ENCODE measurements at regions not wholly inside any gene's neighbourhood (a gene's known extent, or its start where the extent isn't known, plus 50 kb on each side); places are given as distances from the start of the nearest gene placed in this dataset.

DNA sequence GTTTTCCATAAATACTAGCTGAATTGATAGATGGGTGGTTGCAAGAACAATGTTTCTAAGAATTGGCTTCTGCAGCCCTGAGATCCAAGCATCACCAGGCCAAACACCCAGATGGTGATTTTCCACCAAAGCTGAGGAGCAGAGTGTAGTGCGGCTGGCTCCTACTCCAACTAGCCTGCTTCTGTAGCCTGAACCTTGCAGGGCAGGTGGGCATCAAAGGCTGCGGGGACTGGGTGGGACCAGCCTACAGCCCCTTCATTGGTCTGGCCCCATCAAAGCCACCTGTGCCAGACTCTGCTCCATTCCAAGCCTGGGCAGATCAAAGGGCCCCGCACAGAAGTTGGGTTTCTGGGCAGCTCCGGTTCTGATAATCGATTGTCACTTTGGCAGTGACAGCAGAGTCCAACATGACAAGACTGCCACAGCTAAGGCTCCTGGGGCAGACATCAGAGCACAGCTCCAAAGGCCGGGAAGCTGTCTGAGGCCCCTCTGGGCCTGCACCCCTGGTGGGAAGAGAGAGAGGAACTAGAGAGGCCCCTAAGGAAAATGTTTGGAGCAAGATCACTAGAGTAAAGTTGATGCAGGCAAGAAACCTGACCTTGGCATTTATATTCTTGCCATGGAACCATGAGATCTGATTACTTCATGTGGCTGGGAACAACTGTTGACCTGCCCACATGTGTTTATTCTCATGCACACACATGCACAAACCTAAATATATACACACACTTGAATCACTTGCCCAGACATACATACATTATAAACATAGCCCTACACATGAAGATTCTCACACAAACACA is 582.9 kb downstream of the INSC start:
- no peak for DNase-seq (ENCODE audit: low read depth)

DNA sequence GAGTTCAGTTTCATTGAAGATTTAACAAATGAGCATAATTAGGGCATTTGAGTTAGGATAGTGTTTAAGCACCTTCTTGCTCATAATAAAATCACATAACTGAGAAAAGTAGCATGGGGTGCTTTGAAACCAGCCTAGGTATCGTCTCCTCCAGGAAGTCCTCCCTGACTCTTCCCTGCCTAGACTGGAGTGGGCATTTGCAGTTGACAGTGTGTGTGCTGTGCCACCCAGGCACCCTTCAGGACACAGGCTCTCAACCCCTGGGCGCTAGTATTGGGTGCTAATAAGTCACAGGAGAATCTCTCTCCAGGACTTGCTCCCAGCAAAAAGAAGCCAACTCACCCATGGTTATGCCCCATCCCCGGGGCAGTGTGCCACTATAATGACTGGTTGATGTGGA is 584.1 kb downstream of the INSC start:
- no peak for DNase-seq (ENCODE audit: low read depth)

DNA sequence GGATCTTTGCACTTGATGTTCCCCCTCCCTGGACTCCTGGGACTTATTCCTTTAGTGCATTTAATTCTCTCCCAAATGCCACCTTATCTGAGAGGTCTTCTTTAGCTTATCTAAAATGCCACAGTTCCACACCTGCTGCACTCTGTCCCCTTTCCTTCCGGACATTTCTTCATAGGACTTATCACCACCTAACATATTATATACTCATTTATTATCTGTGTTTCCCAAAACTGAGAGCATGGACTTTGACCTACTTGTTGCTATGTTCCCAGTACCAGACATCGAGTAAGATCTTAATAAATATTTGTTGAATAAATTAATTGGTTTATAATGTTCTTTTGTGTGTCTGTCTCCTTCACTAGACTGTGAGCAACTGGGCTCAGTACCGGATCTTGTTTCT is 585.3 kb downstream of the INSC start:
- DNase-seq (ENCODE audit: low read depth): no peak

DNA sequence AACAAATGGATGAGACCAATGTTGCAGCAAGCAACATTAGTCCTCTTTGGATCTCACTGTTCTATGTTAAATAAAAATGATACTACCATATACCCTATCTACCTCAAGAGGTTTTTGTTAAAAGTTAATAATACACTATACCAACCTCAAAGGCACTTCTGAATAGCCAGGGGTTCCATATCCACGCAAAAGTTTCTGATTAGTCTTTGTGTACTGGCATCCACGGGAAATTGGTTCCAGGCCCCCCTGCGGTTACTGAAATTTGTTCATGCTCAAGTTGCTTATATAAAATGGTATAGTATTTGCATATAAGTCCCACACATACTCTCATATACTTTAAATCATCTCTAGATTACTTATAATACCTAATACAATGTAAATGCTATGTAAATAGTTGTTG is 585.7 kb downstream of the INSC start:
- DNase-seq (ENCODE audit: low read depth): no peak

DNA sequence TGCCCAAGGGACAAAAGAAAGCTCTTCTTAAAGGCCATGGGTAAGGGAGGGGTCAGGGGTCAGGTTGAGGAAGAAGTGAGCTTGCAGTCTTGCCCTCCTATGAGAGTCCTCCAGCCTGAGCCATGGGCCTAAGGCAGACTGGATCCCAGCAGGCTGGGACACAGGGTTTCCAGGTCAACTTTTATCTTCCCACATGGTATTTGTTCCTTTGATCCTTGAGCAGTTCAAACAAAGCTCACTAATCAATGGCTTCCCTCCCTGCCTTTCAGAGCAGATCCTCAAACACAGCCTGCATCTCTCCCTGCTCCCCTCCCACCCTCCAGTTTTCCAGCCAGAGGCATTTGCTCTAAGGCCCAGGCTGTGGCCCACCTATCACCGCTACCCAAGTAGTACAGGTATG is 589.3 kb downstream of the INSC start:
- DNase-seq (ENCODE audit: low read depth): no peak

DNA sequence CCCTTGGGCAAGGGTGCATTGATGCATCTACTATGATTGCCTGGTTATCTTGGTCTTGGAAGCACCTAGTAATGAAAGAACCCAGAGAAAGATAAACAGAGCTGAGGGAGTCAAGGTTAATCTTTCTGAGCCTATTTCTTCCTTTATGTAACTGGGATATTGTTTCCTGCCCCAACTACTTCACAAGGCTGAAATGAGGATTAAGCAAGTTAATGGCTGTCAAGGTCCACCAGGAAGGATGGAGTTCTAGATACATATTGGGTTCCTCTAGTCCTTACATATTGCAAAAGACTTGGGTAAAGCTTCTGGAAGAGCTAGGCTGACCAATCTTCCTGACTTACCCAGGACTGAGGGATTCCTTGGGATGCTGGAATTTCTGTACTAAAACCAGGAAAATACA is 589.8 kb downstream of the INSC start:
- DNase-seq (ENCODE audit: low read depth): no peak

DNA sequence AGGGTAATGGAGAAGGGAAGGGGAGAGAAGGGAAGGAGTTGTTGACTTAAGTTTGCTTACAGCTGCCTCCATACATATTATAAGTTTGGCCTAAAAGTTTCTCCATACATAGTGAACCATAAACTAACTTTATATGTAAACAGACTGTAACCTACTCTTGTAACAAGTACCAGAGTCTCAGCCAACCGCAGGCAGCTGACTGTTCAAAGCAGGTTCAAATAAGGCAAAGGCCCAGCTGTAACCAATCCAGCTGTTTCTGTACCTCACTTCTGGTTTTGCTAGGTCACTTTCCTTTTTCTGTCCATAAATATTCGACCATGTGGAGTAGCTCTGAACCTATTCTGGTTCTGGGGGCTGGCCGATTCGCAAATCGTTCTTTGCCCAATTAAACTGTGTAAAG is 591.2 kb downstream of the INSC start:
- no peak for DNase-seq (ENCODE audit: low read depth)

DNA sequence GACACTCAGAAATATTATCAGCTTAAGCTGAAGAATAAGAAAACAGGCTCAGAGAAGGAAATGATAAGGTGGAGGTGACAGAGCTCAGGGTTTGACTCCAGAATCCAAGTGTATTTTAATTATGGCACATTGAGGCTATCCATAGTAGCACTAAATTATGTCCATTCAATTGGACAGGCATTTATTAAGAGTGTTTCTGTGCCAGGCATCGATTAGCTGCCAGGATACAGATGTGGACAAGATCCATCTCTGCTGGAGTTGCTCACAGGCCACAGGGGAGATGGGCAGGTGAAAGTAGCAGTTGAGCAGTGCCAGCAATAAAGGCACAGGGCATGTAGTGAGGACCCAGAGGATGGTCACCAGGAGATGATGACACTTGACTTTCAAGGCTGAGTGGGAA is 592.5 kb downstream of the INSC start:
- no peak for DNase-seq (ENCODE audit: low read depth)

DNA sequence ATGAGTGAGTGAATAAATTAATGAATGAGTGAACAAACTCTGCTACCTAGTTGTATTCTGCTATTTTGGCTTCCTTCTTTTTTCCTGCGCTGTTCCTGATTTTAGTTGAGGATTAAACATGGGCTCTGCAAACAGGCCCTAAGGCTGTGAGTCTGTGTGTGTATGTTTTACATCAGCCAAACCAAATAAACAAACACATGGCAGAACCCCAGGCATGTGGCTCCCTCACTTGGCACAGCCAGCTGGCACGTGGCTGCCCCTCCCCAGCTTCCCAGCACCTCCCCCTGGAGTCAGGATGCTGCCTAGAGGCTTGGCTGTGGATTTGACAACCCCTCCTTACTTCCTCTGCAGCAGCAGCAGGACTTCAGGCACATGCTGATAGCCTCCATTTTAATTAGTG is 593.2 kb downstream of the INSC start:
- DNase-seq (ENCODE audit: low read depth): no peak

DNA sequence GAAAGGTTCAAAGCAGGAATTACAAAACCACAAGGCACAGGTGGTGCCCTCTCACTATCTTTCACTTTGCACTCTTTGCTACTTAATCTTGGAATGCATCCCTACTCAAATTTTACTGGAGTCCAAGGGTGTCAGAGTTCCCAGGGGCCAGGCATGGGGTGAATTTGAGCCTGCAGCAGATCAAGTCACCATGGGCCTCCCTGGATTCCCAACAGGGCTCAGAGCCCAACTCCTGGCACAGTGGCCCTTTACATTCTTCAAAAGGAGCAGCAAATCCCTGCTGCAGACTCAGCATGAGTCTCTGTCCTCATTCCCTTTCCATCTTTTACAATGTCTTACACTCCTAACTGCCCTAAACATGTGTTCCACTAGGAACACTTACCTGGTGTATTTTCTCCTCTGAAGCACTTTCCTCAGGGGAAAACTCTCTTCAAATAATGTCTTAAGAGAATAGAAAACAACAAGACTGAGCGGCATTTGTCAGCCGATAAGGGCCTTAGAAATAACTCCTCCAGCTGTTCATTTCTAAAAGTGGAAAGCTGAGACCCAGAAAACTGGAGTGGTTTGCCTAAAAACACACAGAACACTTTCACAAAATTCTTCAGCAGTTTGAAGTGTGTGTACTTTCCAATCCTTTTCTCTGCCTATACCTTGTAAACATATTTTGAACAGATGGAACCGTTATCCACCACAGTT is 596.0 kb downstream of the INSC start:
- DNase-seq (ENCODE audit: low read depth): no peak

DNA sequence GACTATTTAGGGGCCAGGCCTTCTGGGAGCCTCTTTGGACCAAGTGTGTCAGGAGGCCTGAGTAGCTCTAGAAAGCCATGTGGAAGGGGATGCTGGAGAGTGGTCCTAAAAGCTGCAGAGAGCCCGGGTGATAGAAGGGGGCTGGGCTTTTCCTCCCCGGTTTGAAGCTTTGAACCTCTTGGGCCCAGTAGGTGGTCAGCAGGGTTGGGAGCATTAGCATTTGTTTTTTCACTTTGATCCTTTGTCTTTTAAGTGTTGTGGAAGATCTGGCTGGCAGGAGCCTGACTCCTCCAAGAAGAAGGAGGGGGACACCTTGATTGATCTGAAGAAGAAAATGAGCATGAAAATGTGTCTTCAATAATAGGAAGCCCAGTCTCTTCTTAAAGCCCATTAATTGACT is 596.6 kb downstream of the INSC start:
- DNase-seq (ENCODE audit: low read depth): no peak

DNA sequence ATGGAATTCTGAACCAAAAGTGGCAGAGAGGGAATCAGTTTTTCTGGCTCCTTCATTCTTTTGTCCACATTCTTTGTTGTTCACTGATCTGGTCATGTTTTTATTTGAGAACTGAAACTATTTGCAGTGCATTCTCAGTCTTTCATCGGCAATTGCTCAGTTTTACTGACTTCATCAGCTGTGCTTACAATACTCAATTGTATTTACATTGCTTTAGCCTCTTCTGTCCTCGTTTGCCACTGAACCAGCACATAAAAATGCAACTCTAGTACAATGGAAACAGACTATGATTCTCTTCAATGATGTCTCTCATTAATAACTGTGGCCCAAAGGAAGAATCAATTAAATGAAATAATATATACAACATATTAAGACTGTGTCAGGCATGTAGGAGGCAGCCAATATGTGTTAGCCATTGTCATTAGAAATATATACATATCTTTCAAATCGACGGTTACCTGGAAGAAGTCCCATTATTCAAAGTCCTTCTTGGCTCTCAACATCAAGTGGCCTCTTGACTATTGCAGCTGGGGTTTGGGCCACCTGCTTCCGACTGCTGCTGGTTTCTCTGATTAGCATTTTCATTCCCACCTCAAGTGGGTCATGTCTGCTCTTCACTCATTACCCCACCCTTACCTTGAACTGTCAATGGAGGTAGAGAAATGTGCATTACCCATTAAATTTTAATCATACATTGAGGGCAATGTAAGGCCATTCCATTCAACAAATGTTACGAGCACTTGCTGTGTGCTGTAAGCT is 600.1 kb downstream of the INSC start:
- no peak for DNase-seq (ENCODE audit: low read depth)

DNA sequence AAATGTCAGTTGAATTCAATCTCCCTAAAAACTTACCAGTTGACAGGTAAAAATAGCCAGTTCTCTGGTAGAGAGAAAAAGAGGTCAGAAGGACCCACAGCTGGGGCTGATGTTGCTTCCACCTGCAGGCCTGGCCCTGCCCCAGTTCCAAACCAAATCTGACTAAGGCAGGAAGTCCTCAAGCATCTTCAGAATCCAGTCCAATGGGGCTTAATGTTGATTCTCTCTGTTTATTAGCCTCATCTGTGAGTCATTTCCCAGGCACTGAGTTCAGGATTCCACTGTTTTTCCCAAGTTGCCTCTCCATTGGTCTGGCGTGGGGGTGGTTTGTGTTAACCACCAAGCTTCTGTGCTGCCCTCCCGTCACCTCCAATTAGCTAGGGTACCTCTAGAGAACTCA is 601.8 kb downstream of the INSC start:
- no peak for DNase-seq (ENCODE audit: low read depth)

DNA sequence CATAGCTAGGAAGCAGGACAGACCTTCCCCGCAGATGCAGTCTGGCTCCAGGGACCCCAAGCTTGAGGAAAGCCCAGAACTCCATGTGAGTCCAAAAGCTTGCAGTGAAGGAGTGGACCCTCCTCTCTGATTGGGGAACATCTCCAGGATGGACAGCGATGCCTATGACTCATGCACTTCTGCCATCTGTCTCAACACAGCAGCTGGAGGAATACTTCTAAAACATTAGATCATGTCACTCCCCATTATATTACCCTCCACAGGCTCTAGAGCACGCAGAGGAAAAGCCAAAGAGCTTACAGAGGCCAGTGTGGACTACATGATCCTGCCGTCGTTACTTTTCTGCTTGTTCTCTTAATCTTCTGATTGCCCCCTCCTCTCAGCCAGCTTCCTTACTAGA is 605.7 kb downstream of the INSC start:
- no peak for DNase-seq (ENCODE audit: low read depth)

DNA sequence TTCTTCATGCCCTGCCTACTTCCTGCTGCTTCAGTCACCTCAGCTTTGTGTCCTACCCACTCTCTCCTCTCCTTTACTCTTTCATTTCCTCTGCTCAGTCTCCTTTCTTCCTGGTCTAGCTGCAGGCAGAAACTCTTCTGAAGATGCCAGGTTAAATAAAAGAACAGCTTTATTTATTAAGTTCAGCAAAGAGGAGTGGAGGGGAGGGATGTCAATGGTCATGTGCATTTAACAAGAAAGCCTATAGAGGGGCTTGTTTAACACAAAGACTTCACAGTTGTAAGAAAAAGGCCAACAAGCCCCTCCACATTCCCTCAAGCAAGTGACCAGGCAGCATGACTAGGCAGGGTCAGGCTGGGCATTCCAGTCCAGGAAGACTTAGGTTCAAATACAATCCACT is 609.2 kb downstream of the INSC start:
- DNase-seq (ENCODE audit: low read depth): no peak

DNA sequence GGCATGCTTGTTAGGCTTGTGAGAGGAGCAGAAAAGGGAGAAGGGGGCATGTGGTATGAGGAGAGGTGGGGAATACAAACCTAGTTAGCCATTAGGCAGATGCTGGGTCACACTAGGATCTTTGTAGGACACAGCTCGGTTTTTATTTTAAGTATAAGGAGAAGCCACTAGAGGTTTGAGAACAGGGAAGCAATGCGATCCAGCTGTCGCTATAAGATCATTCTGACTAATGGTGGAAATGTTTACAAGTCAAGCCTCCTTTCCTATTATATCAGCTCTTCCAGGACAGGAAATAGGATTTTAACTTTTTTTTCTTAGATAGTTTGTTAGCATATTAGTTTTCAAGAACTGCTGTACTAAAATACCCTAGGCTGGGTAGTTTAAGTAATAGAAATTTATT is 609.9 kb downstream of the INSC start:
- no peak for DNase-seq (ENCODE audit: low read depth)

DNA sequence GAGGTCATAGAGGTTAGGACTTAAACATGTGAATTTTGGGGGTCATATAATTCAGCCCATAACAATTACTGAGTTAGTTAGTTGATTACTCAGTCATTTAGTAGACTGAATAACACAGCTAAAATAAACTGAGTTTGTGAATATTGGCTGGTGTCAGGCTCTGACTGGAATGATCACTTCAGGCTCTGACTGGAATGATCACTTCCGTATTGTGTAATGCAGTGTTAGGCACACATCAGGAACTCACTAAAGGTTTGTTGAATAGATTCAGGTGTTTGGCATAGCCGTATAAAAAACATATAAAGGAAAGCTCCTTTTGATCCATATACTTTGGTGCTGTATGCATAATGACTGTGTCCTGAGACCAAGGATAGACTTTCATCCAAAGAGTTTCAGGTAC is 610.5 kb downstream of the INSC start:
- DNase-seq (ENCODE audit: low read depth): no peak

DNA sequence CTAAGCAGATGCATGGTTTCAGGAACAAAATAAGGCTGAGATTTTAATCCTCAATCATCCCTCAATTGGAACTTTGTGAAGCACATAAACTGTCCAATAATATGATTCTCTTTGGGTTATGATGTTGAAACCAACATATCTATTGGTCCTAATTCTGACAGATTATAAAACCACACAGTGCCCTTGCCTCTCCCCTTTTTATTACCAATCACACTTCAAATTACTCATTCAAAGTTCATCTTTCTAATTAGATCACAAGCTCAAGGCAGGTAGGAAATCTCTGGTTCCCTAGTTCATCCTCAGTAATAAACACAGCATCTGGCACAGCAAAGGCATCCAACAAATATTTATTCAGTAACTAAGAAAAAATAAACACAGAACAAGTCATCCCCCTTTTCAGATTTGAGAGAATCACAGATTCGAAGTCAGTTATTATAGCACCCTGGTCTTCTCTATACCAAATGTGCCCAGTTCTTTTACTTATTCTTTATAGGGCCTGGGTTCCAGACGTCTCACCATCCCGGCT is 611.6 kb downstream of the INSC start:
- no peak for DNase-seq (ENCODE audit: low read depth)

DNA sequence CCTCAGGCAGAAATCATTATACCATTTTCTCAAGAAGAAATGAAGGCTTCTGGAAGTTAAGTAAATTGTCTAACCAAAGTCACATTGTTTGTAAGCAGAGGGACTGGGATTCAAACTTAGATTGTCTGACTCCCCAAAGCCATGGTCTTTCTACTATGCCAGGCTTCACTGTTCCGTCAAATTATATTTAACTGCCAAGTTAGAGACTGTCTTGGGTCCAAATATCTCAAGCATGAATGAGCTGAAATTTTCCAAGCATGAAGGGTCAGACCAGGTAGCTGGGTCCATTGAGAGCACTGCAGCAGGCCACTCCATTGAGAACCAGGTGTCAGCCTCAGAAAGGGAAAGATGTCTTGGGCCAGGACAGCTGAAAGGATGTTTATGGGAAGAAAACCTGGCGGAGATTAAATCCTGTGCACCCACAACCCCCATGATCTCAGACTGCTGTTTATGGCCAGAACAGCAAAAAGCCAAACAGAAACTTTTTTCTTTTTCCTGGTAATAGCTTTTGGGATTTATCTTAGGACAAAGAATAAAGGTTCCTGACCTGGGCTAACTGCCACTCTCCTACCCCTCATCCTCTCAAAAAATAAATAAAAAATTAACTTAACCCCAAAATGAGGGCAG is 612.3 kb downstream of the INSC start:
- no peak for DNase-seq (ENCODE audit: low read depth)

DNA sequence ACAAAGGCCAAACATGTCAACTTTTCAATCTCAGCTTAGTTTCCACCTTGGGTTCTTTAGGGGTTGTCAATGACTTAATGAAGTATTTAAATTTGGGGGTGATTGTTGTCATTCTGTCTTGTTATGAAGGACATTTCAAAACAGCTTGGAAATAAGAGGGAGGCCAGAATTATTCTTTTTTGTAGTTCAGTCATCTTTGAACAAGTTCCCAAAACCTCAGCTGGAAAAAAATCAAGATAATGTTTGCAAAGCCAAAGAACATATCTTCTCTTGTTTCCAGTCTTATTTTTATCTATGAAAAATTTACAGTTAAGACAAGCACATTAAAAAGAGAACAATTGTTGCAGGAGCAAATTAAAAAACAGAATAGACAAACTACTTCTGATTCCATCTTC is 612.8 kb downstream of the INSC start:
- no peak for DNase-seq (ENCODE audit: low read depth)

DNA sequence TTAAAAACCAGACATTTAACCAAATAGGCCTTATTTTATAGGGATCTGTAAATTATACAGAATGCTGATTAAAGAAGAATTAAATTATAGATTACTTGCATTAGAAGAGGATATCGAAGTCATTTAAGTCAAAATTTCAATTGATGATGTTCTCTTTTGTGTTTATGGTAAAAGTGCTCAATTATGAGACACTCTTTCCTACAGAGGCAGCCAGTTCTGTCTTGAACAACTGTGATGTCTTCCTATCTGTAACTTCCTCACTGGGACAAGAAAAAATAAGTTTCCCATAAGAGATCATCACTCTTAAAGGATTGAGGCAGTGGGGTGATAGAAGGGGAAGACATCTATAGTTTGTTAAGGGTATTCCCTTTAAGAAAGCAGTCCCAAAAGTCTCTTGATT is 613.5 kb downstream of the INSC start:
- no peak for DNase-seq (ENCODE audit: low read depth)

DNA sequence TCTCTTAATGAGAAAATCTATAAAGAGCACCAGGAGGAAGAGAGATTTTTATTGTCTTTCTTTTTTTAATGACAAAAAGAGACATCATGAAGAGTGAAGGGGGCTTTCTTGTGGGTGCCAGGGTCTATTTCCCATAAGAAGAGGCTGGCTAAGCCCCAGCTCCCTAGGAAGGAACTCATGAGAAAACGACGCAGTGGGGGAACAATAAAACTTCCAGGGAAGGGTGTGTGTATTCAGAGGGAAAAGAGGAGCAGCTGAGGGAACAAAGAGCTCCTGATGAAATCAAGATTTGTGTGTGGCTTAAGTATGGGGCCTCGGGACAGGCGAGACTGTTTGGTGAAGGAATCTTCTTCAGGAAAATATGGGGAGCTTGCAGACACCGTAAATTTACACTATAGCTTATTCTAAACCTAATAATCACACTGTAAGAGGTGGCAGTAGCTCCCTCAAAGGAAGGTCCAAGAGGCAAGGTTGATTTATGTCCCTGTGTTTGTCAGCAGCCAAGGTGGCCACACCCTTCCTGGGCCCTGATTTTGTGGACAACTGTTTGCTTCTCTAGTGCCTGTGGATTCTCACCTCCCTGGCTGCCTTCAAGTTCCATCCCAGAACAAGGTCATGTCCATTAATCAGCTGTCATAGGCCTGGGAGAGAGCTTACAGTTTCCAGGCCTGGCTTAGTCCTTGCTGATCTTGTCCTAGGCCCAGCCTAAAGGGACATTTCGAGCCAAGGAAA is 615.7 kb downstream of the INSC start:
- DNase-seq (ENCODE audit: low read depth): no peak
